ENCODE measurements at regions not wholly inside any gene's neighbourhood (a gene's known extent, or its start where the extent isn't known, plus 50 kb on each side); places are given as distances from the start of the nearest gene placed in this dataset.
"Not testable (repeated sequence)": the region's sequence is repeated elsewhere in the genome, so short reads cannot be mapped to it uniquely, and the experiment has no call there.

- no peak for DNase-seq (ENCODE audit: low spot score)
Measured at GRCh38 chr17:65307961-65308316, 170.8 kb downstream of the RGS9 start.

- DNase-seq (ENCODE audit: low spot score), result no peak
Measured at GRCh38 chr17:65307081-65307960, 170.2 kb downstream of the RGS9 start.

GRCh38 chr17:65305778-65306177 is 168.6 kb downstream of the RGS9 start:
- no peak for DNase-seq (ENCODE audit: low spot score)

- DNase-seq (ENCODE audit: low spot score), result no peak
Measured at GRCh38 chr17:65305116-65305515, 167.9 kb downstream of the RGS9 start.

GRCh38 chr17:65301882-65302281 is 164.7 kb downstream of the RGS9 start:
- not testable (repeated sequence) for DNase-seq (ENCODE audit: low spot score)

- no peak for DNase-seq (ENCODE audit: low spot score)
Measured at GRCh38 chr17:65301184-65301583, 164.0 kb downstream of the RGS9 start.

GRCh38 chr17:65297916-65298315 is 160.7 kb downstream of the RGS9 start:
- no peak for DNase-seq (ENCODE audit: low spot score)

- no peak for DNase-seq (ENCODE audit: low spot score)
Measured at GRCh38 chr17:65297384-65297783, 160.2 kb downstream of the RGS9 start.

GRCh38 chr17:65294181-65294719 is 157.1 kb downstream of the RGS9 start:
- peak; percentile 68 for DNase-seq (ENCODE audit: low spot score)

GRCh38 chr17:65293584-65294180 is 156.5 kb downstream of the RGS9 start:
- no peak for DNase-seq (ENCODE audit: low spot score)

- no peak for DNase-seq (ENCODE audit: low spot score)
Measured at GRCh38 chr17:65292430-65292829, 155.3 kb downstream of the RGS9 start.

GRCh38 chr17:65291301-65291700 is 154.1 kb downstream of the RGS9 start:
- not testable (repeated sequence) for DNase-seq (ENCODE audit: low spot score)

GRCh38 chr17:65290616-65291015 is 153.4 kb downstream of the RGS9 start:
- DNase-seq (ENCODE audit: low spot score), result no peak

GRCh38 chr17:65290056-65290455 is 152.9 kb downstream of the RGS9 start:
- no peak for DNase-seq (ENCODE audit: low spot score)

GRCh38 chr17:65287040-65287439 is 149.9 kb downstream of the RGS9 start:
- DNase-seq (ENCODE audit: low spot score), result no peak

GRCh38 chr17:65283704-65284103 is 146.5 kb downstream of the RGS9 start:
- DNase-seq (ENCODE audit: low spot score), result no peak

- DNase-seq (ENCODE audit: low spot score), result no peak
Measured at GRCh38 chr17:65279456-65279855, 142.3 kb downstream of the RGS9 start.

- DNase-seq (ENCODE audit: low spot score), result no peak
Measured at GRCh38 chr17:65278820-65279184, 141.6 kb downstream of the RGS9 start.

- DNase-seq (ENCODE audit: low spot score), result peak; percentile 64
Measured at GRCh38 chr17:65278050-65278819, 141.1 kb downstream of the RGS9 start.

GRCh38 chr17:65277576-65277975 is 140.4 kb downstream of the RGS9 start:
- DNase-seq (ENCODE audit: low spot score), result no peak
